GM18870 (cell line): ENCODE measurements at regions not wholly inside any gene's neighbourhood (a gene's known extent, or its start where the extent isn't known, plus 50 kb on each side); places are given as distances from the start of the nearest gene placed in this dataset.

Source experiments
- ATAC-seq: cut with Tn5 transposase; IDR thresholded peaks from one replicate; pipeline ENCODE4 v1.9.1; 2021; ENCODE audit warnings: moderate library complexity; ENCODE audit not compliant: unreplicated experiment

DNA sequence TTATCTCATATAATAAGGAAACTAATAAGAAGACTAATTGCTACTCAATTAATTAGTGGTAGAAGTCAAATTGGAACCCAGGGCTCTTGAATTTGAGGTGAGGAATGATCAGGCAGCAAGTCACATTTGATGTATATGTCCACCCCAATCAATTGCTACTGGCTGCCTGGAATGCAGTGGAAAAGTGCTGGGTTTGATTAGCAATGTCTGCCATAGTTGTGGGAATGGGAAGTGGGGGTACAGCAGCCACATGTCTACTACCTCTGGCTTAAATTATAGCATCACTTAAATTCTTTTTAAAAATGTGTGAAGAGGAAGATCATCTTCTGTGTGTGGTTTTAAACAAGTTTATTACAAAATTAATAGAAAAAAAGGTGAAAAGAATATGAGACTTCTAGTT, 50.8 kb upstream of the NAV2 start:
- ATAC-seq: no peak

DNA sequence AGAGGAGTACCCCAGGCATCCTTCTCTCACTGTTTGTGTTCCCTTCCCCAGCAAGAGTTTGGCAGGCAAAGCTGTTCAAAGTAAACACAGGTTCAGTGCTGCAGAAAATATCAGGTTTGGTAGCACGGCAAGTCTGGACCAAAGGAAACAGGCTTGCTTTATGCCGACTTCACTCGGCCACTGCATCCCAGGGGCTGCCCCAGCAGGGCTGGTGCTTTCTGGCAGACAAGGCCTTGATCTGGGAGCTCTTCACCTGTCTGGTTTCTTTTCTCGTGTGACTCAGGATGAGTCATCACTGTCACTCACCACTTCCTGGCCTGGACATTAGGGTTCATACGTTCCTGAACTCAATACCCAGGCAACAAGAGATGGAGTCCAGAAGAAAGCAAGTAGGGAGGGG, 52.6 kb upstream of the NAV2 start:
- ATAC-seq: peak; percentile 100

DNA sequence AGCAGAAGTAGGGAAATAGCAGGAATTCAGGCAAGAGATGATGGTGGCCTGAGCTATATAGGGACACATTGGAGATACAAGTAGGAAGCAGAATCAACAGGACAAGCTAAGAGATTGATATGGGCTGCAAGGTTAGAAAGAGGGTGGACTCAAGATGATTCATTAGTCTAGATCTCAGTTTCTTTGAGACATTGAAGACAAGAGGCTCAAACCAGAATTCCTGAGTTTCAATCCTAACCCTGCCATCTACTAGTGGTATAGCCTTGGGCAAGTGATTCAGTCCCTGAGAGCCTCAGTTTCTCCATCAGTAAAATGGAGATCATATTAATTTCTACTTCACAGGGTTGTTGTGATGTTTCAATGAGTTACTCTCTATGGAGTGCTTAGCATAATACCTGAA, 53.1 kb upstream of the NAV2 start:
- ATAC-seq: no peak

DNA sequence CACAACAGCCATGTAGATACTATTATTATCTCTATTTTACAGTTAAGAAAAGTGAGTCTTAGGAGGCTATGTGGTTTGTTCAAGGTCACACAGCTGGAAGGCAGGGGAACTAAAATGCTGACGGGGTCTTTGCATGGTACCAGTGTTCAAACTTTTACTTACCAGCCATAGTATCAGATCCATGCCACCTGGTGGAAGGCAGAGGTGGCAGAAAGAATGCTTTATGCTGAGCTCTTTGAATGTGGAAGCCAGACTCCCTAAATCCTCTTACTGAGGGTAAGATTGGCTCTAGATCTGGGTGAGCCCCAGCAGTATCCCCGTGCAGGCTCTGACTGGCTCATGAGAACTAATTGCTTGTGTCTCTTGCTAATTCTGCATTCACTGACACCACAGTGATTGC, 54.3 kb upstream of the NAV2 start:
- no peak for ATAC-seq

DNA sequence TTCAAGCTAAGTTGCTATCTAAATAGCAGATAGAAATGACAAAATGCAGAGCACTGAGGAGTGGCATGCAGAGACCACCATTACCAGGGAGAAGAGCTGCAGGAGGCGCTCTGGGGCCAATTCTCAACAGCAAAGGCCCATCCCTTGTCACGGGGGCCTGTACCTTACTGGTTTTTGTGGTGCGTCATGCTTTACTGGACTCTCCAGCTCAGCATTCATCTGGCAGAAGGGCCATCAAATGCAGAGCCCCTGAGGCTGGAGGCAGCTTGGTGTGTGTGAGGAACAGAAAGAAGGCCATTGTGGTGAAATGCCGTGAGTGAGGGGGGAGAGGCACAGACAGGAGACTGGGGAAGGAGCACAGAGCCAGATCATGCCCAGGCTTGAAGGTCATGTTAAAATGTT, 56.5 kb upstream of the NAV2 start:
- ATAC-seq: no peak

DNA sequence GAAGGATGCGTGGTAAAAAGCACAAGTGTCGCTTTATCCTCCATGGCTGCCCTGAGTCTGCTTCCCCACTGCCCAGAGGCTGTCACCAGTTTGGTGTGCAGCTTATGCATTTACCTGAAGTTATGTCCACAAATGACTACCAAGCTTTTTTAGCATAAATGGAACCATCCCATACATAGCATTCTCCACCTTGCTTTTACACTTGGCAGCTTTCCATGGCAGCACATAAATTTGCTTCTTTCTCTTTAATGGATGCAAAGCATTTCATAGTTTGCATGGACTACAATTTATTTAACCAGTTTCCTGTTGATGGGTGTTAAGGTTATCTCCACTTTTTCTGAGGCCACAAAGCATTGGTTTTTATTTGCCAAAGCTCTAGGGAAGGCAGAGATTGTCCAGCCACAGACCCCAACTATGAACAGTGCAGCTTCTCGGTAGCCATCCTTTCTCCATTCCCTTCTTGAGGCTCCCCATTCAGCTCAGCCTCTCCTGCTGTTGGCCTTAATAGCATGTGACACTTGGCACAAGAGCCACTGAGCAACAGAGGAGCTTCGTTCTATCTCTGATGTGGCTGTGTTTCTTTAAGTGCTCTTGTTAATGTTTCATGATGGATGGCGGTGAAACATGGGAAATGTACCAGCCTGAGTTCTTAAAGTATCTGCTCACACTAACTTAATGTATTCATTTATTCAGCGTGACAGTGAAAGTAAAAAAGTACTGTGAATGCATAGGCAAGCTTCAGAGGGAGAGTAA, 59.8 kb upstream of the NAV2 start:
- no peak for ATAC-seq

DNA sequence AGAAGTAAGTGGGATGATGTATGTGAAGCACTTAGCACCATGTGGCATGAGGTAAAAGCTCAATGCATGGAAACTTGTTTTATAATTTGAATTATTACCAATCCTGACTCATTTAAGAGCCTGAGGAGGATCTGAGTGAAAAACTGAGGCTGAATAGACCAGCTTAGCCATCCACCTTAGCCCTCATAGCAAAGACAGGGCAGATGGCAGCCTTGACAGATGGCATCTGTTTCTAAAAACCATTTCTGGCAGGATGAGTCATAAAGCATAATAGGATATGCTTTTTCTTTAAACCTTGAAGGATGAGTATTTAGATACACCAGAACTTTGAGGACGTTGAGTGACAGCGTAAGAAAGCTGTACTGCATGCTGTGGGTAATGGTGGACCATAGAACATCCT, 61.0 kb upstream of the NAV2 start:
- ATAC-seq: no peak

DNA sequence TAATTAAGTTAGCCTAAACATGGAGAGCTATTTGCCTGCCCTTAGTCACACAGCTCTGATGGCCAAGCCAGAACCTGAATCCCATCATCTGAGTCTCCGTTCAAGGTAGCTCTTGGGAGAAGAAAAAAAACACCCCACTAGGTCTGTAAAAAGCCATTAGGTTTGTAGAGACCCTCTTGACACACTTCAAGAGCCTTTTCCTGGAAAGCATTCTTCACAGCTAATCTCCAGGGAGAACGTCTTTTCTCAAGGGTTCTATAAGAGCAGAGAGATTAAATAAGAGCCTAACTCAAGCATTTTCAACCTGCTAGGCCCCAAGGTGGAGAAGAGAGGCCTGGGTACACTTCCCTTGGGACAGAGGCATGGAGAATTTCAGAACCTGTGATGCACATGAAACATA, 61.6 kb upstream of the NAV2 start:
- ATAC-seq: no peak

DNA sequence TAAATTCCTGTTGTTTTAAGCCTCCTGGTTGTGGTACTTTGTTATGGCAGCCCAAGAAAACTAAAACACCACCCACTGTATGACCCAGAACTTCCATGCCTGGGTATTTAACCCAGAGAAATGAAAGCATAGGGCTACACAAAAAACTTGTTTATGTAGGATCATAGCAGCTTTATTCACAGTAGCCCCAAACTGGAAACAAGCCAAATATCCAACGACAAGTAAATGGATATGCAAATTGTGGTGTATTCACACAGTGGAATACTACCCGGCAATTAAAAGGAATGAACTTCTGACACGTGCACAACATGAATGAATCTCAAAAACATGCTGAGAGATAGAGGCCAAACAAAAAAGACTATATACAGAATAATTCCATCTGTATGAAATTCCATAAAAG, 62.2 kb upstream of the NAV2 start:
- no peak for ATAC-seq

DNA sequence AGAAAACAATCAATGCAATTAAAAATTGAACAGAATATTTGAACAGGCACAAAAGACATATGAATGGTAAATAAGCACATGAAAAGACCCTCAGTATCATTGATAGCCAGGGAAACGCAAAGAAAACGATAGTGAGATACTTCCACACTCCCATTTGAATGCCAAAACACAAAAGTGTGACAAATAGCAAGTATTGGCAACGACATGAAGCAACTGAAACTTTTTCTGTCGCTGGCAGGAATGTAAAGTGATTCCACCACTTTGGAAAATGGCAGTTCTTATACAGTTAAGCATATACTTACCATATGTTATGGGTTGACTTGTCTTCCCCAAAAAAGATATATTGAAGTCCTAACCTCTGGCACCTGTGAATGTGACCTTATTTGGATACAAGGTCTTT, 62.9 kb upstream of the NAV2 start:
- no peak for ATAC-seq

DNA sequence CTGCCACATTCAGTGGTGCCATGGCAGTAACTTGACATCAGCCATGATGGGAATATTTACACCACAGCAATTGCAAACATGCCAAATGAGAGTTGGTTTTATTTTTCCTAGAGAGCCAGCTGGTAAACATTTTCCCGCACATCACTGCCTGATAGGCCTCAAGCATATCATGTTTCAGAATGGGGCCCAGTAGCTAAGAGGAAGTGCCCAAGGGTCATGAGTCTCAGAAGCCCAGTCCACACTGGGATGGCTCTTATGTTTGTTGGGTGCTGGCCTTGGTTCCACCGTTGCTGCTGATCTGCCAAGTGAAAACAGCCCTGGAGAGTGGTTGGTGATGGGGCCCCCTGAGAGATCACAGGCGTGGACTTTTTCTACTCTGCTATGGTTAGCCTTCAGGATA, 64.3 kb upstream of the NAV2 start:
- no peak for ATAC-seq

DNA sequence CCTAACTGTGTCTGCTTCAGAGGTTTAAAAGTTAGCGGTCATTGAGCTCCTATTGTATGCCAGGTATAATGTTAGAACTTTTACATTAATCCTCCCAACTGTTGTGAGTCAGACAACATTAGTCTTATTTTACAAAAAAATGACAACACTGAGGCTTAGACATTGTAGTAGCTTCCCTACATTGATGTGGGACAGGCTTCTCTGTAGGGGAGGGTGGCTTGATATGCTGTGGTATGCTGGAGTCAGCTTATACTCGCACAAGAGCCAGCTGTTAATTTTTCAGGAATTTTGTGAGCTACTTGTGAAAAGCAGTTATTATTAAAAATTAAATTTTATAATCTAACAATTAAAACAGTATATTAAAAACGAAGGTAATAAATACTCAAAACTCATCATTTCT, 64.8 kb upstream of the NAV2 start:
- ATAC-seq: no peak

DNA sequence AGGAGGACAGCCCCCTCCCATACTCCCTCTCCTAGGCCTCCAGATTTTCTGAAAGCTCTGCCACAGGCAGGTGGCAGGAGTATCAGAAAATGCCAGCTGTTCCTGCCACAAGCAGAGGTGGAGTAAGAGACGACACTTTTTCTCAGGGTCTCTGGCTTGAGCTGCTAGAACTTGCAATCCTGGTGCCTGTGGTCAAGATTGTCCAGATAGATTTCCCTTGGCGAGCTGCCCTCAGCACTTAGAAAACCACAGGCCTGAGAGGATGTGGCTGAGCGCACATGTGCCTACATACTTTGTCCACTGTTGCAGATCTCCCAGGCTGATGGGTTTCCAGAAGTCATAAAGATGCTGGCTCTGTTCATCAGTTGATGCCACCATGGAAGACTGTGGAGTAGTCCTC, 65.7 kb upstream of the NAV2 start:
- no peak for ATAC-seq

DNA sequence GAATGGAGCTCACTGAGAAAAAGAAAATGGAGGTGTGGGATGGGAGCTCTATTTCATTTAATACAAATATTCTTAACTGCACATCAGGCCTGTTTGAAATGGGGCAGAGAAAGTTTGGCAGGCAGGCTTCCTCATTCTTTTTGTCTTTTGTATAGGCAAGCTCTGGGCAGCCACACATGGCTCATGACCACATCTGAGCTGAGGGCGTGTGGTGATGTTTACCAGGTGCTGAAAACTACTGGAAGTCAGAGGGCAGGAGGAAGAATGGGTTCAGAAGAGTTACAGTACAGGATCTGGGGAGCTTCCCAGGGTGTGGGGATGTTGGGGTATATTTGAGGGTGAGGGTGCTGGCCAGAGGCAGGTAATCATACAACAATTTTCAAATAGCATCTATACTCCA, 66.3 kb upstream of the NAV2 start:
- no peak for ATAC-seq

DNA sequence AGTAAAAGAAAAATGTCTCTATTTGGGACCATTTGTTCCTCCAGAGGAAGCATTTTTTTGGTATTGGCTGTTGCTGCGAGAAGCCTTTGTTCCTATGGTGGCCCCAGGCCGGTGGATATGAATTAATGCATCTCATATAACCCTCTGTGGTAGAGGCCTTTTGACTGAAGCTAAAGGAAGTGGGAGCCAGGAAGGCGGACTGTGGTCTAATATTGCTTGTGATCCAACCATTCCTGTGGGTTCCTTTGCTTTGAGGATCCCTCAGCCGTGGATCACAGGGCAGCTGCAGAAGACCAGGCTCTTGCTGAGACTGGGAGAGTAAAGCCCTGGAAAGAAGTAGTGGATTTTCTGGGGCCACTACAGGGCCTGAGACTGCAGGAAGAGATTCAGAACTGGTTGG, 68.3 kb upstream of the NAV2 start:
- no peak for ATAC-seq

DNA sequence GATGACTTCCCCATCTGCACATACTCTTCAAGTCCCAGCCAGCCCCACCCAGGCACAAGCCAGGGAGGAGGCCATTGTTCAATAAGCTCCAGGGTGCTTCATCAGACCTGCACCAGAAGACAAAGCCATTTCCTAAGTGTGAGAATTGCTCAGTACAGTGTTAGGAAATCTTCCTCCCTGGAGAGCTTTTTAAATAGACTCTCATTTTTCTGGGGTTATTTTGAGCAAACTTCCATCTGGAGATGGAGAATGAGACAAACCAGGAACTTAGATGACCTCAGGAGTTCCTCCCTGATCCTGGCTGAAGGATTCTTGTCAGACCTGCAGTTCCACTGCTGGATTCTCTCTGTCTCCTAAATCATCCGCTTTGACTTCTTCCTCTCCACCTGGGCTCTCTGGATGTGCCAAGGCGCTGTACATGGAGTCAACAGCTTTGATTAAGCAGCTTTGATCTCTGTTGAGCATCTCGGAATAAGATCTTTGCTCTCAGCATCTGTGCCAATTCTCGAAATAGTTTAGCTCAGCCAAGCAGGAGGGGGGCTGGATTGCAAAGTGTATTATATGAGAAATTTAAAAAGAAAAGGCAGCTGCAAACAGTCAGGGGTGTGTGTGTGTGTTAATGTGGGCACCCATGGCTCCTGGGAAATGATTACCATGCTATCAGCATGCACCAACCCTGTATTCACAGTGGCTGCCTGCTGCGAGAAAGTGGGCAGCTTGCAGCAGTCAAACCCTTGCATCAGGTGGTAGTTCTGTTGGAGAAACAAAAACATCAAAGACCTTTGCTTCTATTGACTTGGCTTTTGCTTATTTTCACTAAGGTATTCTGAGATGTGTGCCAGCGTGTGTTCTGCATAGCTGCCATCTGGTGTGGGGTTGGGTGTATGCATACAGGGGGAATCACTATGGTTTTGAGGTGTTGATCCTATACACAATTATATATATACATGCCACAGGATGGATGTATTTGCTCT, 70.2 kb upstream of the NAV2 start:
- no peak for ATAC-seq

DNA sequence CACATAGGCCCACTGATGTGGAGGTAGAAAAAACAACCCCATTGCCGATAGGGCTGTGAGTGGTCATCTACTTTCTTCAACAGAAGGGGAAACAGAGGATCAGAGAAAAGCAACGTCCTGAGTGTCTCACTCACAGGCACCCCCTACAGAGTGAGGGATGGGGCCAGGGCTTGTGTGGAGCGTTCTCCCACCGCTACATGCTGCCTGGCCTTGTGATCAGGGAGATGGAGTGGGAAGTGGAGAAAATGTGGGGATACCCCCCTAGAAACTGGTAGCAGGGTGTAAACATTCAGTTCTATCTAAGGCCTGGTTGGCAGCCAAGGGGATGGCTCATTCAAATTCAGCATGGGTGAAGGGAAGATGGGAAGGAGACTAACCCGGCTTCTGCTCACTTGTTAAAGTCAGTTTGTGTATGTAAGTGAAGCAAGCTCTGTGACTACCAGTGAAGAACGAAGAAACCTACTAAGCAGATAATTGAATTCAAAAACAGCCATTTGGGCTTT, 73.0 kb upstream of the NAV2 start:
- no peak for ATAC-seq

DNA sequence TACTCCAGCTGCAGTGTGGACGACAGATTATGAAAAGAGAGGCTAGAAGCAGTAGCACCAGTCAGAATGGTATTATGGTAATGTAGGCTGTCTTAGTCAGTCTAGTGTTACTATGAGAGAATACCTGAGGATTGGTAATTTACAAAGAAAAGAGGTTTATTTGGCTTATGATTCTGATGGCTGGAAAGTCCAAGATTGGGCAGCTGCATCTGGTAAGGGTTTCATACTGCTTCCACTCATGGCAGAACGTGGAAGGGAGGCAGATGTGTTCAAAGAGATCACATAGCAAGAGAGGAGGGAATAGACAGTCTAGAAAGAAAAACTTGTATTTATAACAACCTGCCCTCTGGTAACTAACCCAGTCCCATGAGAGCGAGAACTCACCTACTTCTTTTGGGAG, 77.3 kb upstream of the NAV2 start:
- no peak for ATAC-seq

DNA sequence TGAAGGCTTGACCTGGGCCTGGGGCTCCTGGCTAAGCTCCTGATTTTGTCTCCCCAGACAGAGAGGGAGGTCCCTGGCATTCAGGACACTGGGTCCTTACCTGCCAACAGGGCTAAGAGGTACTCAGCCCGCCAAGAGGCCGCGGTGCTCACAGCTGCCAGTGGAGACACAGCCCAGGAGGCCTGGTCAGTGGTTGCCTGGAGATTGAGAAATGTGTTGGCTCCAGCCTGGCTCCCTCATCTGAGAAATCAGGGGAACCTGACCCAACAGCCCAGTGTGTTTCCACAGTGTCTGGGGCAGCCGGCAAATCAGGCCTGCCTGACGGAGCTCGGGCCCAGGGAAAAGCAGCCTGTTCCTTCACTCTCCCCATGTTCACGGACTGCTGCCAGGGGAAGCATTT, 79.4 kb upstream of the NAV2 start:
- ATAC-seq: no peak

DNA sequence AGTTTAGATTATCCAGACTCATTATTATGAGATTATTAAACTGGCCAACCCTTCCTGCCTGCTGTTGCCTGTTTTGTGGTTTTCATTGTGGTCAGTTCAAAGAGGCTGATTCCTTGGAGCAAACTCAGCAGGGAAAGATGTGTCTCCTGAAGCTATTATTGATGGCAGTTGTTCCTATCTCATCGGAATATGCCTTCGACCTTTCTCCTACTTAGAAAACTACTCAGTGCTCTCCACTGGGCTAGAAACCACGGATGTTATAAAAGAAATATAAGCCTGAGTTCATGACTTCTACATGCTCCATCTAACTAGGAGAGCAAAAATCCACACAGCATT, 80.2 kb upstream of the NAV2 start:
- no peak for ATAC-seq

DNA sequence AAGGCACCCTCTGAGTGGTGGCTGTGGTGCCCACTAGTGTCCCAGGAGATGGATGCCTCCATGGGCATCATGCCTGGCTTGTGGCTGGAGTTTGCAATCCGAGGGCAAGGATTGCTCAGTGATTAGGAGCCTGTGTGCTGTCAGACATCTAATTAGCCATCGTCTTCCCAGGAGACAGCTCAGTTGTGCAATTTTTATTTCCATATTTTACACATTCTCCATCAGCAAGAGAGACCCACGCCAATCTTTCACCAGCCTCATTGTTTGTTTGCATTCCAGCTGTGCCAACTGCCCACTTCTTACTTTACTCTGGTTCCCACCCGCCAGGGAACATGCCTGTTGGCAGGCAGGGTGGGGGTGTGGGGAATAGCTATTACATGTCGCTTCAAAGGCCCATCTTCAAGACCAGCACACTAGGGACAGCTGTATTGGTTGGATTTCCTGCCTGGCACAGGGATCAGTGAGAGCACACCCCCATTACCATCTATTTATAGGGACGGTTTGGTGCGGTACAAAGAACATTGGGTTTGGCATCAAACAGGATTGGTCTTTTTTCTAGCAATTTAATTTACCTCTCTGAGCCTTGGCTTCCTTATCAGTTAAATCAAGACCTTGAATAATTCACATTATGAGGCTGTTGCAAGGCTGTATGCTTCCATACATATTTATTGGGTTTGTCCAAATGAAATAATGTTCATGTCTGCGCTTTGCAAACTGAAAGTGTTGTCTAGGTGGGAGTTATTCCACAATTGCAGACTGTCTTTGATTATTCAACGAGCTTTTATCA, 80.7 kb upstream of the NAV2 start:
- ATAC-seq: no peak

DNA sequence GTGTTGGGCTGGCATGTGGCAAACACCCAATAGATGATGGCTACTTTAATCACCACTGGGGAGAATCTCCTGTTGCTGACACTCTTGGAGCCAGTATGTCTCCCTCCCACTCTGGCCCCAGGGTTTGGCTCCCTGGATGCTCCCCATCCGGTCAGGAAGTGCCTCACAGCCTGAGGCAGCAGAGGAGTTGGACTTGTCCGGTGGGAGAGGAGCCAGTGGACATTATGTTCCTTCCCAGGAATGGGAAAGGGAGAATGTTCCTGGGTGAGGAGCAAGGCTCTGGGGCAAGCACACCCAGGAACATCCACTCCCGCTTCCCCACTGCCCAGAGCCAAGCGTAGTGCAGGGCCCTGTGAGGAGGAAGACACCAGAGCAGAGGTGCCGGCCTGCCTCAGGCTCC, 84.6 kb upstream of the NAV2 start:
- ATAC-seq: no peak
